Endothelial cell of umbilical vein (primary cell): ENCODE measurements at regions not wholly inside any gene's neighbourhood (a gene's known extent, or its start where the extent isn't known, plus 50 kb on each side); places are given as distances from the start of the nearest gene placed in this dataset.

Source experiments
- BruUV-seq: library from RNA; stranded (reverse); fragments of 400-500 nt; replicated peaks from 2 replicates; lab custom pipeline; 2021; lab: Mats Ljungman, UMichigan
- CTCF ChIA-PET: fragments of 300-600, 350-600 bp; sonication (Branson Sonifier 250); formaldehyde crosslinking; loops from one replicate; lab custom pipeline; 2021; ENCODE audit warnings: antibody characterized with exemption, inconsistent platforms; lab: Charles Lee
- POLR2A ChIA-PET: fragments of 300-600, 350-600 bp; sonication (Branson Sonifier 250); formaldehyde crosslinking; loops from one replicate; lab custom pipeline; 2021; ENCODE audit warnings: antibody characterized with exemption, inconsistent platforms; lab: Charles Lee
- DNase-seq: peaks from one replicate; pipeline ENCODE4 v3.0.0-alpha.2; 2011; ENCODE audit warnings: low read depth, low spot score
- FAIRE-seq: peaks from 2 replicates; lab custom pipeline; 2011; peaks lifted over from hg19 to GRCh38; lab: Jason Lieb, UNC
- H2AFZ ChIP-seq: 2 replicates; pipeline ENCODE4 v1.6.0; 2012; ENCODE audit warnings: low read depth, low read length, control low read depth, inconsistent platforms
- H3K27ac ChIP-seq: 2 replicates; pipeline ENCODE4 v1.5.1; 2011; ENCODE audit warnings: low read depth, mild to moderate bottlenecking, control low read depth, low read length, moderate library complexity; ENCODE audit not compliant: insufficient read depth
- H3K27me3 ChIP-seq, 2 experiments: 2 replicates each; pipeline versions ENCODE4 v1.6.0 to v1.6.1; 2011; ENCODE audit warnings: low read length in 2 of 2, mixed read lengths in 1 of 2; ENCODE audit not compliant: control insufficient read depth in 2 of 2, insufficient read depth in 2 of 2
- H3K36me3 ChIP-seq, 2 experiments: 2 replicates in 1 of 2; 3 replicates in 1 of 2; pipeline ENCODE4 v1.5.1; 2011; ENCODE audit warnings: low read length in 2 of 2, mild to moderate bottlenecking in 1 of 2, moderate library complexity in 1 of 2; ENCODE audit not compliant: control insufficient read depth in 2 of 2, insufficient read depth in 2 of 2; ENCODE audit errors: extremely low read depth in 1 of 2
- H3K4me1 ChIP-seq: 3 replicates; pipeline ENCODE4 v1.5.1; 2011; ENCODE audit warnings: mild to moderate bottlenecking, low read length; ENCODE audit not compliant: control insufficient read depth, insufficient read depth; ENCODE audit errors: extremely low read depth
- H3K4me2 ChIP-seq: 2 replicates; pipeline ENCODE4 v1.6.1; 2011; ENCODE audit warnings: low read length, control low read depth, mixed read lengths; ENCODE audit not compliant: insufficient read depth
- H3K4me3 ChIP-seq, 3 experiments: fragments of 200-600 bp in 1 of 3; sonication (generic), shearing (Covaris generic) in 1 of 3; replicated peaks in 1 of 3; 2 replicates each; pipeline ENCODE4 v1.5.1; 2011 to 2016; ENCODE audit warnings: control low read depth in 3 of 3, low read length in 3 of 3, mild to moderate bottlenecking in 2 of 3, inconsistent platforms in 1 of 3, low read depth in 1 of 3, moderate library complexity in 1 of 3; ENCODE audit not compliant: insufficient read depth in 1 of 3
- H3K79me2 ChIP-seq: 2 replicates; pipeline ENCODE4 v1.6.0; 2012; ENCODE audit warnings: low read length, inconsistent platforms; ENCODE audit not compliant: control insufficient read depth, insufficient read depth
- H3K9ac ChIP-seq: replicated peaks from 2 replicates; pipeline ENCODE3; 2011; ENCODE audit warnings: low read length, control low read depth; ENCODE audit not compliant: insufficient read depth; ENCODE audit errors: extremely low read depth
- H3K9me1 ChIP-seq: replicated peaks from 3 replicates; pipeline ENCODE4 v1.6.0; 2011; ENCODE audit warnings: mild to moderate bottlenecking, low read length; ENCODE audit not compliant: control insufficient read depth, insufficient read depth; ENCODE audit errors: extremely low read depth
- H3K9me3 ChIP-seq: replicated peaks from 2 replicates; pipeline ENCODE4 v1.5.1; 2012; ENCODE audit warnings: low read length, inconsistent platforms; ENCODE audit not compliant: control insufficient read depth, insufficient read depth
- H4K20me1 ChIP-seq: replicated peaks from 2 replicates; pipeline ENCODE3; 2011; ENCODE audit warnings: mild to moderate bottlenecking, low read length; ENCODE audit not compliant: control insufficient read depth, insufficient read depth; ENCODE audit errors: extremely low read depth
- CTCF ChIP-seq, 2 donors: IDR thresholded peaks; 1 replicate in 1 of 2; 2 replicates in 1 of 2; pipeline ENCODE4 v1.5.1; 2011; ENCODE audit warnings: low read length in 2 of 2, mild to moderate bottlenecking in 2 of 2, moderate library complexity in 2 of 2, control low read depth in 1 of 2, inconsistent platforms in 1 of 2, low read depth in 1 of 2; ENCODE audit not compliant: insufficient read depth in 1 of 2; ENCODE audit errors: extremely low read depth in 1 of 2
- EZH2 ChIP-seq: IDR thresholded peaks from 2 replicates; pipeline ENCODE4 v1.6.1; 2012; ENCODE audit warnings: borderline replicate concordance, low read depth, mild to moderate bottlenecking, moderate library complexity, low read length, inconsistent platforms; ENCODE audit not compliant: severe bottlenecking
- FOS ChIP-seq: IDR thresholded peaks from 2 replicates; pipeline ENCODE4 v1.6.1; 2011; ENCODE audit warnings: mild to moderate bottlenecking, low read length, moderate library complexity, borderline replicate concordance; ENCODE audit not compliant: insufficient read depth
- GATA2 ChIP-seq: IDR thresholded peaks from 2 replicates; pipeline ENCODE4 v1.7.0; 2011; ENCODE audit warnings: low read depth, mild to moderate bottlenecking, moderate library complexity, mixed read lengths, low read length; ENCODE audit not compliant: insufficient read length, insufficient read depth
- MAX ChIP-seq: IDR thresholded peaks from 2 replicates; pipeline ENCODE4 v1.6.1; 2011; ENCODE audit not compliant: insufficient read depth, insufficient read length
- MYC ChIP-seq: IDR thresholded peaks from one replicate; pipeline ENCODE4 v1.6.1; 2011; ENCODE audit warnings: mild to moderate bottlenecking, low read depth, low read length
- POLR2AphosphoS5 ChIP-seq: IDR thresholded peaks from 2 replicates; pipeline ENCODE4 v1.6.1; 2012; ENCODE audit warnings: low read depth, mild to moderate bottlenecking, control low read depth, low read length, moderate library complexity; ENCODE audit not compliant: insufficient read depth
- dilution Hi-C: fragments of 300-500 bp; cut with MboI; formaldehyde crosslinking; loops from one replicate; pipeline ENCODE4 v1.15.0; 2019; ENCODE audit warnings: low sequenced_read_pairs; ENCODE audit not compliant: extremely low pct_ligation_motif_present
- intact Hi-C: fragments of 100-400 bp; cut with micrococcal nuclease; formaldehyde crosslinking; loops from one replicate; pipeline ENCODE4 v1.10.0; 2022

GRCh38 chr15:96267463-96267862, 63.0 kb upstream of the NR2F2 start:
- no peak overlapping the region for H3K4me2 ChIP-seq
- H3K4me1 ChIP-seq: peaks cover 13% of the 10 kb centered on the region
- dilution Hi-C loops (no loop called here), intact Hi-C loops (no loop called here)
- H2AFZ ChIP-seq: no peak overlapping the region
- no peaks in the 10 kb centered on the region for H3K79me2 ChIP-seq
- ChIA-PET CTCF (no interaction called here), POLR2A (no interaction called here)
- no peak overlapping the region for H3K27ac ChIP-seq
- no peak for FAIRE-seq
- H3K9ac ChIP-seq: no peak overlapping the region
- BruUV-seq: no TSS peak
- H4K20me1 ChIP-seq: no peaks in the 10 kb centered on the region
- H3K9me1 ChIP-seq: no peaks in the 10 kb centered on the region
- H3K4me3 ChIP-seq: no peak overlapping the region
- H3K36me3 ChIP-seq: peaks cover 0 to 2% of the 10 kb centered on the region in 2 experiments
- H3K9me3 ChIP-seq: no peaks in the 10 kb centered on the region
- TF ChIP-seq MYC (no peak), CTCF (IDR thresholded peaks at IDR 0.05; ENCODE audit: extremely low read depth in 1 of 2, insufficient read depth in 1 of 2, low read depth in 1 of 2, low read length in 2 of 2) (no peak), FOS (no peak), MAX (no peak), EZH2 (no peak), POLR2AphosphoS5 (no peak), GATA2 (no peak)
- no peak for DNase-seq
- H3K27me3 ChIP-seq: no peaks in the 10 kb centered on the region
